ENCODE measurements at regions not wholly inside any gene's neighbourhood (a gene's known extent, or its start where the extent isn't known, plus 50 kb on each side); places are given as distances from the start of the nearest gene placed in this dataset.

DNA sequence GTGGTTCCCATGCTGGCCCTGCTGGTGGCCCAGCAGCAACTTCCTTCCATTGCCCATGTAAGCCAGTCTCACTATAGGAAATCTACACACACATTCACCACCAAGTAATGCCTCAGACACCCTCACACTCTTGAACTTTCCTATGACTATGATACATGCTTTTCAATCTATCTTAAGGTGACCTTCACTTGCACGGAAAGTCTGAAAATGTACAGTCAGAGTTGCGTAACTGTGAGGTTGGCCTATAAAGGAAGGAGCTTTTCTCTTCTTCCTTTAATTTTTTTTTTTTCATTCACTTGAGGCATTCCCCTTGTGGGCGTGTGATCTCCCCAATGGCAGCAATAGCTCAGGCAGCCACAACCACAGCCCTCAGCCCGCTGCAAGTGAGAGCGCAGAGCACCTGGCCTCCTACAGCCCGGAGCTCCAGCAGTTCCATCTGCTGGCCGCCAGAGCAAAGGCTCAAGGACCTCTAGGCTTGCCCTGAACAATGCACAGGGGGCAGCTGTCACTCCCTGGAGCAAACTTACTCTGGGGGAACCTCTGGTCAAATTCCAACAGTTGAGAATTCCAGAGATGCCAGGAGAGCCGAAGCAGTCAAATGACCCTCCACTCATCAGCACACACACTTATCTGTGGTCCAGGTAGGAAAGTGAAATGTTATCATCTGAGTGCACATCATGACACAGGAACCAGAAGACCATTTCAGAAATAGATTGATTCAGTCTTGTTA is 123.1 kb upstream of the ADO start:
- Mint-ChIP-seq H3K36me3 (peaks cover 4% of the 10 kb centered on the region), H3K4me3 (no peak overlapping the region), H3K9me3 (peaks cover 15% of the 10 kb centered on the region), H3K27me3 (ENCODE audit: insufficient read depth, low read depth) (peaks cover 12% of the 10 kb centered on the region), H3K27ac (no peak overlapping the region), H3K4me1 (peaks cover 13% of the 10 kb centered on the region)
- peak; percentile 42 for DNase-seq (ENCODE audit: low spot score)
- Histone ChIP-seq H3K27ac (no peak overlapping the region), H2AFZ (replicated peaks) (no peak overlapping the region), H3K9ac (no peak overlapping the region), H3K4me3 (no peak overlapping the region), H3K4me1 (no peaks in the 10 kb centered on the region), H3K27me3 (no peaks in the 10 kb centered on the region), H3K4me2 (no peak overlapping the region), H3K79me2 (ENCODE audit: low read depth) (no peaks in the 10 kb centered on the region), H3F3A (ENCODE audit: low read depth) (no peaks in the 10 kb centered on the region), H3K9me3 (ENCODE audit: low read depth) (no peaks in the 10 kb centered on the region), H3K36me3 (no peaks in the 10 kb centered on the region), H4K20me1 (ENCODE audit: low read depth) (no peaks in the 10 kb centered on the region)
- TF ChIP-seq EZH2 (IDR thresholded peaks at IDR 0.05): no peak
- TF ChIP-seq, protein P1, sequence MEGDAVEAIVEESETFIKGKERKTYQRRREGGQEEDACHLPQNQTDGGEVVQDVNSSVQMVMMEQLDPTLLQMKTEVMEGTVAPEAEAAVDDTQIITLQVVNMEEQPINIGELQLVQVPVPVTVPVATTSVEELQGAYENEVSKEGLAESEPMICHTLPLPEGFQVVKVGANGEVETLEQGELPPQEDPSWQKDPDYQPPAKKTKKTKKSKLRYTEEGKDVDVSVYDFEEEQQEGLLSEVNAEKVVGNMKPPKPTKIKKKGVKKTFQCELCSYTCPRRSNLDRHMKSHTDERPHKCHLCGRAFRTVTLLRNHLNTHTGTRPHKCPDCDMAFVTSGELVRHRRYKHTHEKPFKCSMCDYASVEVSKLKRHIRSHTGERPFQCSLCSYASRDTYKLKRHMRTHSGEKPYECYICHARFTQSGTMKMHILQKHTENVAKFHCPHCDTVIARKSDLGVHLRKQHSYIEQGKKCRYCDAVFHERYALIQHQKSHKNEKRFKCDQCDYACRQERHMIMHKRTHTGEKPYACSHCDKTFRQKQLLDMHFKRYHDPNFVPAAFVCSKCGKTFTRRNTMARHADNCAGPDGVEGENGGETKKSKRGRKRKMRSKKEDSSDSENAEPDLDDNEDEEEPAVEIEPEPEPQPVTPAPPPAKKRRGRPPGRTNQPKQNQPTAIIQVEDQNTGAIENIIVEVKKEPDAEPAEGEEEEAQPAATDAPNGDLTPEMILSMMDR (IDR thresholded peaks at IDR 0.05): peak; percentile 22

DNA sequence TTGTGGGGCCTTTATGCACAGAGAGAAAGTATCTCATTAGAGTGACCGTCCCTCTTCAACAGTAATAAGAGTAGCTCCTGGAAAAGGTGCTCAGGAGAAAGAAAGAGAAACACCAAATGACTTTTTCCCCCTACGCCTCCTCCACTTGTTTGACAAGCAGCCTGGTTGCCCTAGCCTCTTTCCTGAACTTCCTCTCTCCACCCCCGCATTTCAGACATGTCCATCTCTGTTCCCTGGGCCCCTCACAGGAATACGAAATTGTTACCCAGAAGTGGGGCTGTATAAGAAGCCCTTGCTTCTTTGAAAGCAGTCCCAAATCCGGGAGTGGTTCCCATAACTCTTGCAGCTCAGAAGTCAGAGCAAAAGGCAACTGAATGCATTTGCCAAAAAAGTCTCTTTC is 119.6 kb upstream of the ADO start:
- Mint-ChIP-seq H3K36me3 (no peaks in the 10 kb centered on the region), H3K27ac (peak overlapping the region; percentile 92), H3K4me3 (peak overlapping the region; percentile 18), H3K4me1 (peaks cover 15% of the 10 kb centered on the region), H3K27me3 (ENCODE audit: insufficient read depth, low read depth) (peaks cover 8% of the 10 kb centered on the region), H3K9me3 (peaks cover 10% of the 10 kb centered on the region)
- DNase-seq (ENCODE audit: low spot score): no peak
- TF ChIP-seq EZH2phosphoT487 (IDR thresholded peaks at IDR 0.05): no peak
- no peak for TF ChIP-seq EZH2 (IDR thresholded peaks at IDR 0.05)
- TF ChIP-seq, protein P1 (IDR thresholded peaks at IDR 0.05): no peak
- Histone ChIP-seq H3K4me1 (no peaks in the 10 kb centered on the region), H3K27ac (no peak overlapping the region), H3K36me3 (no peaks in the 10 kb centered on the region), H3K9me3 (ENCODE audit: low read depth) (no peaks in the 10 kb centered on the region), H2AFZ (replicated peaks) (no peak overlapping the region), H3K4me2 (no peak overlapping the region), H3K79me2 (ENCODE audit: low read depth) (no peaks in the 10 kb centered on the region), H3K9ac (no peak overlapping the region), H4K20me1 (ENCODE audit: low read depth) (no peaks in the 10 kb centered on the region), H3K4me3 (no peak overlapping the region), H3F3A (ENCODE audit: low read depth) (no peaks in the 10 kb centered on the region), H3K27me3 (no peaks in the 10 kb centered on the region)

DNA sequence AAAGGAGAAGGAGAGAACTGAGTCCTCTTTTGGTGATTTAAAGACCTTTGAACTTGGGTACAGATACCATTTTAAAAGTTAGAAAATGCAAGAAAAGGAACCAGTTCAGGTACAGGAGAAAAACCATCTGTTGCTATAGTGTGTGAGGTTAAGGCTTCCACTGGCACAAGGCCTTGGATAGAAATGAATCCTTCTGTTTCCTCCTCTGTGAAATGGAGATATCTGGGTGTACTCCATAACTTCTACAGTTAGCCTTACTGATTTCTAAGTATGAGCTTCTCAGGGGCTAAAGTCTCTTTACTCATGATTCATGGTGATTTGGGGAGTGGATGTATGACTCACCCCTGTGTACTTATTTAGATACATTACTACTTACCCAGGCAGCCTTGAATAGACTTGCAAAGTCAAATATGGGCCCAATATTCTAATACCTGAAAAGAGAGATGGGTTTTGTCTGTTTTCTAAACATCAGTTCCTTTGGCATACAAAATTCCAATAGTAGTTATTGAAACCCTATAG is 117.2 kb upstream of the ADO start:
- Histone ChIP-seq H3F3A (ENCODE audit: low read depth) (no peaks in the 10 kb centered on the region), H3K27ac (no peak overlapping the region), H3K4me3 (no peak overlapping the region), H3K9ac (no peak overlapping the region), H3K79me2 (ENCODE audit: low read depth) (no peaks in the 10 kb centered on the region), H3K4me1 (no peaks in the 10 kb centered on the region), H4K20me1 (ENCODE audit: low read depth) (no peaks in the 10 kb centered on the region), H3K27me3 (no peaks in the 10 kb centered on the region), H3K36me3 (no peaks in the 10 kb centered on the region), H3K9me3 (ENCODE audit: low read depth) (no peaks in the 10 kb centered on the region), H3K4me2 (no peak overlapping the region), H2AFZ (replicated peaks) (no peak overlapping the region)
- no peak for DNase-seq (ENCODE audit: low spot score)
- Mint-ChIP-seq H3K4me1 (peaks cover 18% of the 10 kb centered on the region), H3K9me3 (peaks cover 10% of the 10 kb centered on the region), H3K27ac (no peak overlapping the region), H3K36me3 (no peaks in the 10 kb centered on the region), H3K27me3 (ENCODE audit: insufficient read depth, low read depth) (peaks cover 10% of the 10 kb centered on the region), H3K4me3 (no peak overlapping the region)
- TF ChIP-seq EZH2phosphoT487 (IDR thresholded peaks at IDR 0.05) (no peak), EZH2 (IDR thresholded peaks at IDR 0.05) (no peak)
- TF ChIP-seq, protein P1 (IDR thresholded peaks at IDR 0.05): no peak

Data from neural progenitor cell (in vitro differentiated cells).